ENCODE measurements at regions not wholly inside any gene's neighbourhood (a gene's known extent, or its start where the extent isn't known, plus 50 kb on each side); places are given as distances from the start of the nearest gene placed in this dataset.

DNA sequence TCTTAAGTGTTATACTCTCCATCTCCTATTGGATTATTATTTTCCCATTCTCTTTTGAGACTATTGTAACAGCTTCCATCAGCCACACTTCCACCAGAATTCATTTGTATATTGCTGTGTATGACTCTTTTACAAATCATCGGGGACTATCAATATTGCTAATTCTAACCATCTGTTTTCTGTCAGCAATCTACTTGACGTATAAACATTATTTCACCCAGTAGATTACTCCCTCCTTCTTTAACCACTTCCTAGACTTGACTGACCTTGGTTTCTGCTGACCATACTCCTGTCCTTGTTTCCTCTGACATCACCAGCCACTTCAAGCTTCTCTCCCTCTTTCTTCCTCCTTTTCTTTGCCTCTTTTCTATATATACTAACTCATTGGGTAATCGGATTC is 402.9 kb downstream of the PCDH18 start:
- no peaks in the 10 kb centered on the region for H3K9me3 ChIP-seq (replicated peaks in 1 of 2; ENCODE audit: control insufficient read depth in 1 of 2, insufficient read depth in 1 of 2, low read length in 2 of 2)
- no peaks in the 10 kb centered on the region for H4K20me1 ChIP-seq (ENCODE audit: insufficient read depth, low read length)
- H3K4me2 ChIP-seq (replicated peaks; ENCODE audit: extremely low read depth, low read length, poor library complexity, severe bottlenecking) = no peak overlapping the region
- WGBS (ENCODE audit: insufficient coverage) = no CpG with 5 or more reads among the region's 3 CpGs
- H3K27me3 ChIP-seq (ENCODE audit: control insufficient read depth in 2 of 2, insufficient read depth in 2 of 2, low read length in 2 of 2) = no peaks in the 10 kb centered on the region
- intact Hi-C loops (cut with micrococcal nuclease) = no loop called here
- no peak for DNase-seq
- no peaks in the 10 kb centered on the region for H3K27me3 Mint-ChIP-seq (ENCODE audit: low read depth in 3 of 3)
- H3K4me3 Mint-ChIP-seq = no peak overlapping the region
- no peaks in the 10 kb centered on the region for H3K4me1 ChIP-seq (ENCODE audit: control insufficient read depth in 1 of 2, insufficient read depth in 2 of 2, low read length in 2 of 2)
- no peak overlapping the region for H3K27ac ChIP-seq (ENCODE audit: low read depth in 1 of 2, low read length in 2 of 2)
- TF ChIP-seq, protein P1, sequence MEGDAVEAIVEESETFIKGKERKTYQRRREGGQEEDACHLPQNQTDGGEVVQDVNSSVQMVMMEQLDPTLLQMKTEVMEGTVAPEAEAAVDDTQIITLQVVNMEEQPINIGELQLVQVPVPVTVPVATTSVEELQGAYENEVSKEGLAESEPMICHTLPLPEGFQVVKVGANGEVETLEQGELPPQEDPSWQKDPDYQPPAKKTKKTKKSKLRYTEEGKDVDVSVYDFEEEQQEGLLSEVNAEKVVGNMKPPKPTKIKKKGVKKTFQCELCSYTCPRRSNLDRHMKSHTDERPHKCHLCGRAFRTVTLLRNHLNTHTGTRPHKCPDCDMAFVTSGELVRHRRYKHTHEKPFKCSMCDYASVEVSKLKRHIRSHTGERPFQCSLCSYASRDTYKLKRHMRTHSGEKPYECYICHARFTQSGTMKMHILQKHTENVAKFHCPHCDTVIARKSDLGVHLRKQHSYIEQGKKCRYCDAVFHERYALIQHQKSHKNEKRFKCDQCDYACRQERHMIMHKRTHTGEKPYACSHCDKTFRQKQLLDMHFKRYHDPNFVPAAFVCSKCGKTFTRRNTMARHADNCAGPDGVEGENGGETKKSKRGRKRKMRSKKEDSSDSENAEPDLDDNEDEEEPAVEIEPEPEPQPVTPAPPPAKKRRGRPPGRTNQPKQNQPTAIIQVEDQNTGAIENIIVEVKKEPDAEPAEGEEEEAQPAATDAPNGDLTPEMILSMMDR (IDR thresholded peaks at IDR 0.05) = no peak
- no peaks in the 10 kb centered on the region for H3K36me3 Mint-ChIP-seq
- no peak overlapping the region for H3K9ac ChIP-seq (ENCODE audit: insufficient read depth, low read length, poor library complexity, severe bottlenecking)
- no peaks in the 10 kb centered on the region for H3K36me3 ChIP-seq (replicated peaks in 1 of 2; ENCODE audit: control insufficient read depth in 1 of 2, insufficient read depth in 2 of 2, low read length in 2 of 2)
- no peak overlapping the region for H2AFZ ChIP-seq (ENCODE audit: insufficient read depth, low read depth, low read length, poor library complexity, severe bottlenecking)
- no peaks in the 10 kb centered on the region for H3K79me2 ChIP-seq (ENCODE audit: insufficient read depth, low read length)
- H3K27ac Mint-ChIP-seq = no peak overlapping the region
- H3K4me1 Mint-ChIP-seq = no peaks in the 10 kb centered on the region
- H3K9me3 Mint-ChIP-seq = no peaks in the 10 kb centered on the region
- H3K4me3 ChIP-seq (replicated peaks in 1 of 3; ENCODE audit: low read depth in 2 of 3, low read length in 3 of 3) = no peak overlapping the region

- intact Hi-C loops (cut with micrococcal nuclease) = no loop called here
- no peak for DNase-seq
- Histone ChIP-seq H3K4me2 (replicated peaks; ENCODE audit: extremely low read depth, low read length, poor library complexity, severe bottlenecking) (no peak overlapping the region), H3K4me1 (ENCODE audit: control insufficient read depth in 1 of 2, insufficient read depth in 2 of 2, low read length in 2 of 2) (no peaks in the 10 kb centered on the region), H3K27ac (ENCODE audit: low read depth in 1 of 2, low read length in 2 of 2) (no peak overlapping the region), H3K27me3 (ENCODE audit: control insufficient read depth in 2 of 2, insufficient read depth in 2 of 2, low read length in 2 of 2) (no peaks in the 10 kb centered on the region), H3K9ac (ENCODE audit: insufficient read depth, low read length, poor library complexity, severe bottlenecking) (no peak overlapping the region), H3K36me3 (replicated peaks in 1 of 2; ENCODE audit: control insufficient read depth in 1 of 2, insufficient read depth in 2 of 2, low read length in 2 of 2) (no peaks in the 10 kb centered on the region), H4K20me1 (ENCODE audit: insufficient read depth, low read length) (no peaks in the 10 kb centered on the region), H3K9me3 (replicated peaks in 1 of 2; ENCODE audit: control insufficient read depth in 1 of 2, insufficient read depth in 1 of 2, low read length in 2 of 2) (no peaks in the 10 kb centered on the region), H3K79me2 (ENCODE audit: insufficient read depth, low read length) (no peaks in the 10 kb centered on the region), H2AFZ (ENCODE audit: insufficient read depth, low read depth, low read length, poor library complexity, severe bottlenecking) (no peak overlapping the region), H3K4me3 (replicated peaks in 1 of 3; ENCODE audit: low read depth in 2 of 3, low read length in 3 of 3) (no peak overlapping the region)
- Mint-ChIP-seq H3K27me3 (ENCODE audit: low read depth in 3 of 3) (no peaks in the 10 kb centered on the region), H3K4me3 (no peak overlapping the region), H3K9me3 (no peaks in the 10 kb centered on the region), H3K27ac (no peak overlapping the region), H3K4me1 (no peaks in the 10 kb centered on the region), H3K36me3 (no peaks in the 10 kb centered on the region)
- 93% methylated on average over 2 of the region's 3 CpGs for WGBS (ENCODE audit: insufficient coverage)
- TF ChIP-seq, protein P1 (IDR thresholded peaks at IDR 0.05) = no peak
Observed at GRCh38 chr4:137125011-137125410, 407.3 kb downstream of the PCDH18 start.
